HG02798 (cell line): ENCODE measurements at regions not wholly inside any gene's neighbourhood (a gene's known extent, or its start where the extent isn't known, plus 50 kb on each side); places are given as distances from the start of the nearest gene placed in this dataset.
"Not testable (repeated sequence)": the region's sequence is repeated elsewhere in the genome, so short reads cannot be mapped to it uniquely, and the experiment has no call there.

Experiments
- ATAC-seq: cut with Tn5 transposase; IDR thresholded peaks from one replicate; pipeline ENCODE4 v1.9.1; 2021; ENCODE audit warnings: mild to moderate bottlenecking; ENCODE audit not compliant: unreplicated experiment, poor library complexity

GRCh38 chr22:48827904-48828555 is 999.6 kb downstream of the BRD1 start:
- no peak for ATAC-seq

- ATAC-seq = no peak
Measured at GRCh38 chr22:48827268-48827846, 1000.3 kb downstream of the BRD1 start.

DNA sequence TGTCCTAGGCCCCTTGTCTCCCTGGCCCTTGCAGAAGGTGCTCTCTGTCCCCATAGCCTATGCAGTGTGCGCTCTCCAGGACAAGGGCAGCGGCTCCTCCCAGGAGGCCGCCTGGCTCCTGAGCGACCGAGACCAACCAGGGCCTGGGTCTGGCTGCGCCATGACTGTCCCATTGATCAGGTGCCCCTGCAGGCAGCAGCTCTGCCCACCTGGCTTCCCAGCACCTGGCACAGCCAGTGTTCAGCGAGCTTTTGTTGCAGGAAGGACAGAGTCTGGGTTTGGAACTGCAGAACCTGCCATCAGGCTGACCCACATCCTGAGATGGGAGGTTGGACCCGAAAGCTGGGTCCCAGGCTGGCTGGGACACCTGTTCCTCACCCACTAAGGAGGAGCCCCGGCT is 1001.1 kb downstream of the BRD1 start:
- no peak for ATAC-seq

DNA sequence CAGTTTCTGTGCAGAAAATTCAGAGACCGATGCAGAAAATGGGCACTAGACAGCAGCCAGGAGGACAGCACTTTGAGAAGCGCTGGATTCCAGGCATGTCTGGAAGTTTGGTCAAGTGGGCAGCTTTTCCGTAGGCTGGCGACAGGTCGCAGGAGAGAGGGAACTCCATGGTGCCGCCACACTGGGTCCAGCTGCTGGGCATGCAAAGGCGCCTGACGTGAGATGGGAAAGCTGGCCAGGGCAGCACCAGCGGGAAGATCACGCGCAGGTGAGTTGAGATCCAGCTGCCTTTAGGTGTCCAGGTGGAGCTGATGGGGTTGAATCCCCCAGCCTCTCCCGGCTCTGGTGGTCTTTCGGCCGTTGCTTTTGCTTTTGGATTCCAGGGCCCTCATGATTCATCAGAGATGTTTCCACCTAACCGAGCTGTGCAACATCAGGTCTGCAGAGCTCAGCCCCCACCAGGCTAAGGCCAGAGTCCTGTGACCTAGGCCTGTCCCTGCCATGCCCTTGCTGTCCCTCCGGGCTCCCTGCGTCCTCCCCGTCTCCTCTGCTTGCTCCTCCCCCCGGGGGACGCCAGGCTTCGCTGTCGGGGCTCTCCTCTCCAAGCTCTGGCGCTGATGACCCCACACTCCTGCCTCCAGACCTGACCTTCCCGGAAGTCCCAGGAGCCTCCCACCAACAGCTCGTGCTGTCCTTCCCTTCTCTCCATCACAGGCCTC is 1001.7 kb downstream of the BRD1 start:
- no peak for ATAC-seq

GRCh38 chr22:48824712-48825651 is 1002.7 kb downstream of the BRD1 start:
- no peak for ATAC-seq

GRCh38 chr22:48823941-48824340 is 1003.7 kb downstream of the BRD1 start:
- no peak for ATAC-seq

DNA sequence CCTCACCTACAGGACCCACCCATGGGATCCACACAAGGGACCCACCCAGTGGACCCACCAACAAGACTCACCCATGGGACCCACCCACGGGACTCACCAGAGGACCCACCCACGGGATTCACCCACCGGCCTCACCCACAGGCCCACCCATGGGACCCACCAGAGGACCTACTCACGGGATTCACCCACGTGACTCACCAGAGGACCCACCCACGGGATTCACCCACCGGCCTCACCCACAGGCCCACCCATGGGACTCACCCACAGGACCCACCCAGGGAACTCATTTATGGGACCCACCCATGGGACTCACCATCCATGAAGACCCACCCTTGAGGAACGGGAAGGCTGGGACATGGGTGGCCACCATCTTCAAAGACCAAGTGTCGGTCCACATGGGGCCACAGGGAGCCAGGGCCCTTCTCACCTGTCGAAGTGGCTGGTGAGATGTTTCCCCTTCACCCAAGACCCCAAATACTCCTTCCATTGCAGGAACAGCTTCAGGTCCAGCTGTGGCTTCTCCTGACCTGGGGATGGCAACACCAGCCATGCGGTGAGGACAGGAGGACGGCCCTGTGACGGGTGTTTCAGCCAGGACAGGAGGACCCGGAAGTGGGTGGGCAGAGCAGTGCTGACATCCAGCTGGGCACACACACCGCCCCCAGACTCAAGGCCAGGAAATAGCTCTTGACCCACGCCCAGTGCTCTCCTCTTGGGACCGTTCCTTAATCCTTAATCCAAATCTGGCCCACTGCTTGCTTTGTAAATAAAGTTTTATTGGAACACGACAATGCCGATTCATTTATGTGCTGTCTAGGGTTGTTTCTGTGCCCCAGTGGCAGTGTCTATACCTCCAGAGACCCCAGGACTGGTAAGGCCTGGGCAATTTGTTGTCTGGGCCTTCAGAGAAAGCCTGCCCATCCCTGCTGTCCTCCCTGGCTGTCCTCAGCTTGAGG is 1005.1 kb downstream of the BRD1 start:
- ATAC-seq = no peak

GRCh38 chr22:48821727-48822126 is 1005.9 kb downstream of the BRD1 start:
- ATAC-seq = no peak

- no peak for ATAC-seq
Measured at GRCh38 chr22:48821346-48821690, 1006.4 kb downstream of the BRD1 start.

- no peak for ATAC-seq
Measured at GRCh38 chr22:48820481-48821345, 1007.0 kb downstream of the BRD1 start.

DNA sequence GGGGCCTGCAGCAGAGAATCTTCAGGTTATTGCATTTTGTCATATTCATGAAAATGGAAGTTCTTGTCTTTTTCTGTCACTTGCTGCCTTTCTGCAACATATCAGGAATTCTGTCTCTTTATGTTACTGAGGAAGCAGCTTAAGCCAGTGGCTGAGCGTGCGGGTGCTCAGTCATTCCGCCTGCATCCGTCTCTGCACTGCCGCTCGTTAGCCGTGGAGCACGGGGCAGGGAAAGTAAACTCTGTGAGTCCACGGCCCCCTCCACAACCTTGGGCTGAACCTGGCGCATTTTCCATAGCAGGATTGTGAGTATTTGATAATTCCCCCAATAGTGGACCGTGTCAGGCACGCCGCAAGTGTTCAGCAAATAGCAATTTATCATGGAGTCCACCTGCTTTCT is 1007.7 kb downstream of the BRD1 start:
- no peak for ATAC-seq

- ATAC-seq = no peak
Measured at GRCh38 chr22:48819232-48819631, 1008.4 kb downstream of the BRD1 start.

- not testable (repeated sequence) for ATAC-seq
Measured at GRCh38 chr22:48817491-48817890, 1010.2 kb downstream of the BRD1 start.

DNA sequence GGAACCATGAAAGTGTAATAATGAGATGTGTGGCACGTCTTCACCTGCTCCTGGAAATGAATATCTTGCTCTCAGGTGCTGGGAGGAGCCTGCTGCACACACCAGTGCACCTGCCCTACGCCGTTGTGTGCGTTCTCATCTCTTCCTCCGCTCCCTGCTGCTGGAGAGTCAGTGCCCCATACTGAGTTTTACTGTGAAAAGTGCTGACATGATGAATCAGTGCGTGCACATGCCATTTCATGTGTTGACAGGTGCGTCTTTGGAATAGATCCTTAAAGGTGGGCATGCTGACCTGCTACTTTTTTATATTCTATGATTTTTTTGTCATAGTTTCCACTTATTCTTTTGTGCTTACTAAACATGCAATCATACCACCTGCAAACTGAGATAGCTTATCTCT is 1015.8 kb downstream of the BRD1 start:
- no peak for ATAC-seq

- ATAC-seq = no peak
Measured at GRCh38 chr22:48808038-48808960, 1019.4 kb downstream of the BRD1 start.

- ATAC-seq = no peak
Measured at GRCh38 chr22:48807155-48807554, 1020.5 kb downstream of the BRD1 start.

- no peak for ATAC-seq
Measured at GRCh38 chr22:48806227-48806781, 1021.4 kb downstream of the BRD1 start.
